ENCODE measurements at regions not wholly inside any gene's neighbourhood (a gene's known extent, or its start where the extent isn't known, plus 50 kb on each side); places are given as distances from the start of the nearest gene placed in this dataset.

DNA sequence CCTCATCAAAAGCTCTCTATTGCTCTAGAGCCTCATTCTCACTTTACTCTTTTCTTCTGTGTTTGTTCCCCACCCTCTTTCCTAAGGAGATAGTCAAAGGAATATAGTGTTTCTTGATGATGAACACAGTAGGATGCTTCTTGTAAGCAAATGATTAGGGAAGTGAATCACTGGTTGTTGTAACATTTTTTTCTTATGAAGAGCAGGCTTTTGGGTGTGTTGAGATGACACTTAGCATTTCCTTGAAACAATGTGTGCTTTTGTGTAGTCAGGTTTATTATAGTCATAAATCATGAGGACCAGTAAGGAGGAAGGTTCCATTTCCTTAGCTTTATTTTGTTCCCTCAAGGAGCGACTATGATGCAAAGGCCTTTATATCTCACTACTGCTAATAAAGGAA, 1991.3 kb upstream of the C9orf72 start:
- Histone ChIP-seq H3K14ac (replicated peaks; ENCODE audit: low read depth, low read length) (no peak overlapping the region), H3K27me3 (ENCODE audit: control insufficient read depth, insufficient read depth, low read length) (no peaks in the 10 kb centered on the region), H3K18ac (ENCODE audit: low read depth, low read length) (no peak overlapping the region), H3K36me3 (ENCODE audit: control insufficient read depth, insufficient read depth, low read length) (no peaks in the 10 kb centered on the region), H2BK120ac (ENCODE audit: low read depth, low read length) (no peak overlapping the region), H3K4me2 (ENCODE audit: low read depth, low read length) (no peak overlapping the region), H3K4me1 (ENCODE audit: control insufficient read depth, insufficient read depth, low read length) (no peaks in the 10 kb centered on the region), H4K5ac (ENCODE audit: low read depth, low read length) (no peak overlapping the region), H3K79me1 (ENCODE audit: low read depth in 1 of 2, low read length in 2 of 2) (no peaks in the 10 kb centered on the region), H3K56ac (ENCODE audit: extremely low read depth, insufficient read depth, low read length) (no peak overlapping the region), H3K9me1 (ENCODE audit: insufficient read depth, low read length) (no peaks in the 10 kb centered on the region), H3K23ac (ENCODE audit: low read depth, low read length) (no peak overlapping the region), H4K8ac (ENCODE audit: low read depth in 2 of 2, low read length in 2 of 2) (no peak overlapping the region), H2AK5ac (ENCODE audit: low read depth, low read length) (no peak overlapping the region), H3K9ac (ENCODE audit: low read depth, low read length) (no peak overlapping the region), H2BK15ac (ENCODE audit: low read depth, low read length) (no peak overlapping the region), H3K9me3 (ENCODE audit: control insufficient read depth, insufficient read depth, low read length) (peaks cover 2% of the 10 kb centered on the region; the same call in 1 of the 2 replicates), H3K4me3 (ENCODE audit: insufficient read depth, low read depth, low read length) (no peak overlapping the region), H3K27ac (ENCODE audit: insufficient read depth, low read length) (no peak overlapping the region), H4K20me1 (ENCODE audit: insufficient read depth, low read length) (no peaks in the 10 kb centered on the region), H2BK20ac (ENCODE audit: low read depth, low read length) (no peak overlapping the region), H2BK5ac (ENCODE audit: low read depth, low read length, poor library complexity, severe bottlenecking) (no peak overlapping the region), H3K4ac (ENCODE audit: low read depth, low read length) (no peak overlapping the region), H4K91ac (ENCODE audit: insufficient read depth, low read depth, low read length) (no peak overlapping the region), H2AK9ac (replicated peaks; ENCODE audit: low read depth, low read length, poor library complexity) (no peak overlapping the region), H2AFZ (replicated peaks; ENCODE audit: low read length, poor library complexity) (no peak overlapping the region)
- dilution Hi-C loops (cut with HindIII; ENCODE audit: low sequenced_read_pairs, unreplicated experiment), result no loop called here
- intact Hi-C loops (cut with micrococcal nuclease), result no loop called here
- in situ Hi-C loops (cut with MboI; ENCODE audit: low sequenced_read_pairs), result no loop called here
- no TSS peak for BruUV-seq (replicated peaks)
- ChIA-PET POLR2A (ENCODE audit: unreplicated experiment) (no interaction called here), CTCF (no interaction called here)
- no CpG with 5 or more reads among the region's 1 CpG for WGBS, 2 experiments (ENCODE audit: extremely low coverage in 2 of 2, insufficient read length in 1 of 2)
- no peak for ATAC-seq (ENCODE audit: low read depth)
- no peak for DNase-seq
- TF ChIP-seq BHLHE40 (IDR thresholded peaks at IDR 0.05; ENCODE audit: low read depth, low read length), result no peak
- no peak for TF ChIP-seq CEBPB (IDR thresholded peaks at IDR 0.05; ENCODE audit: low read depth, low read length)
- TF ChIP-seq NFE2L2 (IDR thresholded peaks at IDR 0.05; ENCODE audit: low read depth, low read length), result no peak
- TF ChIP-seq CTCF (conservative IDR thresholded peaks at IDR 0.05; ENCODE audit: low read depth, low read length), result no peak
- TF ChIP-seq RAD21 (IDR thresholded peaks at IDR 0.05; ENCODE audit: low read length), result no peak
